PC-9 (cell line): ENCODE measurements at regions not wholly inside any gene's neighbourhood (a gene's known extent, or its start where the extent isn't known, plus 50 kb on each side); places are given as distances from the start of the nearest gene placed in this dataset.
A peak's percentile ranks its signal among the peaks of the same experiment; 100 is the strongest.

Experiments
- BruUV-seq: library from RNA; stranded (reverse); fragments of 400-500 nt; replicated peaks from 2 replicates; lab custom pipeline; 2021; lab: Mats Ljungman, UMichigan
- CTCF ChIA-PET: fragments of 300-600 bp; sonication (Branson Sonifier 250); formaldehyde crosslinking; loops from one replicate; lab custom pipeline; 2022; ENCODE audit warnings: antibody characterized with exemption; lab: Charles Lee
- POLR2A ChIA-PET: fragments of 300-600 bp; sonication (Branson Sonifier 250); formaldehyde crosslinking; loops from one replicate; lab custom pipeline; 2022; ENCODE audit warnings: antibody characterized with exemption; ENCODE audit not compliant: unreplicated experiment; lab: Charles Lee
- DNase-seq, 2 experiments: peaks; one replicate each; pipeline versions ENCODE4 v3.0.0 to v3.0.0-alpha.2; 2015 to 2022; ENCODE audit warnings: mixed read lengths in 1 of 2
- H2AFZ ChIP-seq: fragments of 200-600 bp; sonication (generic); 2 replicates; pipeline ENCODE4 v1.8.1; 2017; ENCODE audit warnings: antibody characterized with exemption
- H3F3A ChIP-seq: fragments of 200-600 bp; sonication (generic); 2 replicates; pipeline ENCODE4 v1.8.1; 2017; ENCODE audit warnings: antibody characterized with exemption, mild to moderate bottlenecking, low read depth; ENCODE audit not compliant: insufficient read depth
- H3K27ac ChIP-seq: fragments of 200-600 bp; sonication (generic); 2 replicates; pipeline ENCODE4 v1.6.1; 2016; ENCODE audit warnings: mixed run types
- H3K27me3 ChIP-seq: fragments of 200-600 bp; sonication (generic); 2 replicates; pipeline ENCODE4 v1.6.1; 2016; ENCODE audit warnings: low read depth, mixed run types; ENCODE audit not compliant: insufficient read depth
- H3K36me3 ChIP-seq: fragments of 200-600 bp; sonication (generic); 2 replicates; pipeline ENCODE4 v1.6.1; 2016; ENCODE audit warnings: low read depth, mixed run types
- H3K4me1 ChIP-seq: fragments of 200-600 bp; sonication (generic); replicated peaks from 2 replicates; pipeline ENCODE4 v1.6.1; 2016; ENCODE audit warnings: mixed run types; ENCODE audit not compliant: insufficient read depth
- H3K4me2 ChIP-seq: fragments of 200-600 bp; sonication (generic); 2 replicates; pipeline ENCODE4 v1.6.1; 2017; ENCODE audit warnings: mixed run types
- H3K4me3 ChIP-seq: fragments of 200-600 bp; sonication (generic); 2 replicates; pipeline ENCODE4 v1.6.1; 2016; ENCODE audit warnings: mixed run types
- H3K79me2 ChIP-seq: fragments of 200-600 bp; sonication (generic); 2 replicates; pipeline ENCODE4 v1.6.1; 2017; ENCODE audit warnings: low read depth, mixed run types
- H3K9me2 ChIP-seq: fragments of 200-600 bp; sonication (generic); 2 replicates; pipeline ENCODE4 v1.8.1; 2017; ENCODE audit warnings: mild to moderate bottlenecking; ENCODE audit not compliant: insufficient read depth
- H3K9me3 ChIP-seq: fragments of 200-600 bp; sonication (generic); 2 replicates; pipeline ENCODE4 v1.8.1; 2016; ENCODE audit warnings: low read depth; ENCODE audit not compliant: insufficient read depth
- H4K20me1 ChIP-seq: fragments of 200-600 bp; sonication (generic); 2 replicates; pipeline ENCODE4 v1.8.1; 2017; ENCODE audit not compliant: insufficient read depth
- EZH2 ChIP-seq: fragments of 200-600 bp; sonication (generic); IDR thresholded peaks from 2 replicates; pipeline ENCODE4 v1.8.0; 2017; ENCODE audit warnings: antibody characterized with exemption, low read depth
- intact Hi-C: fragments of 100-400 bp; cut with micrococcal nuclease; formaldehyde crosslinking; loops from one replicate; pipeline ENCODE4 v1.10.0; 2022; ENCODE audit not compliant: unreplicated experiment
- TF ChIP-seq, protein P1 (sequence below): fragments of 200-600 bp; sonication (generic); conservative IDR thresholded peaks from 2 replicates; pipeline ENCODE4 v1.6.1; 2017; ENCODE audit warnings: mixed run types, antibody characterized with exemption, mild to moderate bottlenecking, moderate library complexity

DNA sequence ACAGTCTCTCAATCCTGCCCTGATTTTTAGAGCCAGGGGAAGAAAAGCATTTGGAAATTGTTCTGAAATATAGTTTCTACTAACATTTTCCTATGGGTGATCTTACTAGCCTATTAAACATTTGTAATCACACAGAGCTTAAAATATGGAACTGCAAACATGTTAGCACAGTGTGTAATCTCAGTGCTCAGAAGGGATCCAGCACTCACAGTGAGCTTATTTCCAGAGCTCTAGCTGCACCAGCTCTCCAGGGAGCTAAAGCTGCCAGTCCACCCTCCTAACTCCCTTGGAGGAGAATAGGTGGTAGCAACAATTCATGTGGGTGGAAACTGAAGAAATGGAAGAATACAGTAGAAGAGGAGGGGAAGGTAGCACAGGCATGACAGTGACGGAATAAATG lies 64.9 kb upstream of the SYT1 start:
- DNase-seq: no peak
- no peaks in the 10 kb centered on the region; the same call in 1 of the 2 replicates for H3K9me2 ChIP-seq
- no TSS peak for BruUV-seq
- H4K20me1 ChIP-seq: no peaks in the 10 kb centered on the region
- intact Hi-C loops: no loop called here
- no peak overlapping the region for H3K4me3 ChIP-seq
- H3K27me3 ChIP-seq: no peaks in the 10 kb centered on the region
- H3K79me2 ChIP-seq: no peaks in the 10 kb centered on the region
- POLR2A ChIA-PET: interaction anchor here (0.6 kb wide), 1 partner anchor 1584 kb away, joined by 6 read pairs; no protein-coding TSS in a partner anchor
- TF ChIP-seq, protein P1, sequence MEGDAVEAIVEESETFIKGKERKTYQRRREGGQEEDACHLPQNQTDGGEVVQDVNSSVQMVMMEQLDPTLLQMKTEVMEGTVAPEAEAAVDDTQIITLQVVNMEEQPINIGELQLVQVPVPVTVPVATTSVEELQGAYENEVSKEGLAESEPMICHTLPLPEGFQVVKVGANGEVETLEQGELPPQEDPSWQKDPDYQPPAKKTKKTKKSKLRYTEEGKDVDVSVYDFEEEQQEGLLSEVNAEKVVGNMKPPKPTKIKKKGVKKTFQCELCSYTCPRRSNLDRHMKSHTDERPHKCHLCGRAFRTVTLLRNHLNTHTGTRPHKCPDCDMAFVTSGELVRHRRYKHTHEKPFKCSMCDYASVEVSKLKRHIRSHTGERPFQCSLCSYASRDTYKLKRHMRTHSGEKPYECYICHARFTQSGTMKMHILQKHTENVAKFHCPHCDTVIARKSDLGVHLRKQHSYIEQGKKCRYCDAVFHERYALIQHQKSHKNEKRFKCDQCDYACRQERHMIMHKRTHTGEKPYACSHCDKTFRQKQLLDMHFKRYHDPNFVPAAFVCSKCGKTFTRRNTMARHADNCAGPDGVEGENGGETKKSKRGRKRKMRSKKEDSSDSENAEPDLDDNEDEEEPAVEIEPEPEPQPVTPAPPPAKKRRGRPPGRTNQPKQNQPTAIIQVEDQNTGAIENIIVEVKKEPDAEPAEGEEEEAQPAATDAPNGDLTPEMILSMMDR: no peak
- TF ChIP-seq EZH2: no peak
- H3F3A ChIP-seq: no peaks in the 10 kb centered on the region
- H3K4me1 ChIP-seq: no peaks in the 10 kb centered on the region
- no peaks in the 10 kb centered on the region for H3K9me3 ChIP-seq
- no peaks in the 10 kb centered on the region for H3K36me3 ChIP-seq
- CTCF ChIA-PET: no interaction called here
- no peak overlapping the region for H3K4me2 ChIP-seq
- H2AFZ ChIP-seq: no peak overlapping the region
- no peak overlapping the region for H3K27ac ChIP-seq

DNA sequence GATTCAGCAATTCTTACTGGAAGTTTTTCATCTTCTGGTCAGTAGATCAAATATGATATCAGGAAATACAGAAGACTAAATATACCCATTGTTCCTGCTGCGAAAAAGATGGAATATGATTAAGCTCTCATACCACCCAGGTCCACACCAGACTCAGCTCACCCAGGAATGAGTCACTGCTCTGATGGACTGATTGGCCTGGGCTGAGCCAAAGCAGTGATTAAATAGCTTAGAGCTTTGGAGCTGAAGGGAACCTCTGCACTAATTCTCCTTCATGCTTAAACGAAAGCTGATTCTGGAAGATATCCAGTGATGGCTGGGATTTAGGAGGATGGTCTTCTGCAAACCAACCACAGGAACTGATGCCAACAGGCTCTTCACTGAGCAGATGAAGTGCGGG lies 62.0 kb upstream of the SYT1 start:
- ChIA-PET POLR2A (no interaction called here), CTCF (no interaction called here)
- TF ChIP-seq, protein P1: no peak
- TF ChIP-seq EZH2: no peak
- no TSS peak for BruUV-seq
- Histone ChIP-seq H3K79me2 (no peaks in the 10 kb centered on the region), H3F3A (no peaks in the 10 kb centered on the region), H2AFZ (0 out of 2 replicates have a peak overlapping the region, but pooled peaks have one; percentile 29), H4K20me1 (no peaks in the 10 kb centered on the region), H3K9me2 (no peaks in the 10 kb centered on the region; the same call in 1 of the 2 replicates), H3K27me3 (no peaks in the 10 kb centered on the region), H3K4me1 (no peaks in the 10 kb centered on the region), H3K4me3 (no peak overlapping the region), H3K9me3 (no peaks in the 10 kb centered on the region), H3K27ac (no peak overlapping the region), H3K36me3 (no peaks in the 10 kb centered on the region), H3K4me2 (no peak overlapping the region)
- intact Hi-C loops: no loop called here
- DNase-seq: peak in 1 of 2 experiments; percentile 41

DNA sequence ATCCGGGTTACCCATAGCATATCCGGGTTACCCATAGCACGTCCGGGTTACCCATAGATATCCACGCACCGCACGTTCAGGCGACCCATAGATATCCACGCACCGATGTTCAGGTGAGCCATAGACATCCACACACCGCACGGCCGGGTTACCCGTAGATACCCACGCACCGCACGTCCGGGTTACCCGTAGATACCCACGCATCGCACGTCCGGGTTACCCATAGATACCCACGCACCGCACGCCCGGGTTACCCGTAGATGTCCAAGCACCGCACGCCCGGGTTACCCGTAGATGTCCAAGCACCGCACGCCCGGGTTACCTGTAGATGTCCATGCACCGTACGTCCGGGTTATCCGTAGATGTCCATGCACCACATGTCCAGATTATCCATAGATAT lies 60.3 kb upstream of the SYT1 start:
- Histone ChIP-seq H3K27ac (no peak overlapping the region), H3K4me2 (no peak overlapping the region), H4K20me1 (no peaks in the 10 kb centered on the region), H2AFZ (no peak overlapping the region), H3K79me2 (no peaks in the 10 kb centered on the region), H3K27me3 (no peaks in the 10 kb centered on the region), H3K36me3 (no peaks in the 10 kb centered on the region), H3K4me3 (no peak overlapping the region), H3F3A (no peaks in the 10 kb centered on the region), H3K9me3 (no peaks in the 10 kb centered on the region), H3K9me2 (no peaks in the 10 kb centered on the region), H3K4me1 (no peaks in the 10 kb centered on the region)
- ChIA-PET CTCF (no interaction called here), POLR2A (no interaction called here)
- BruUV-seq: no TSS peak
- intact Hi-C loops: no loop called here
- TF ChIP-seq, protein P1: no peak
- TF ChIP-seq EZH2: no peak
- DNase-seq: no peak
